ENCODE measurements at regions not wholly inside any gene's neighbourhood (a gene's known extent, or its start where the extent isn't known, plus 50 kb on each side); places are given as distances from the start of the nearest gene placed in this dataset.

DNA sequence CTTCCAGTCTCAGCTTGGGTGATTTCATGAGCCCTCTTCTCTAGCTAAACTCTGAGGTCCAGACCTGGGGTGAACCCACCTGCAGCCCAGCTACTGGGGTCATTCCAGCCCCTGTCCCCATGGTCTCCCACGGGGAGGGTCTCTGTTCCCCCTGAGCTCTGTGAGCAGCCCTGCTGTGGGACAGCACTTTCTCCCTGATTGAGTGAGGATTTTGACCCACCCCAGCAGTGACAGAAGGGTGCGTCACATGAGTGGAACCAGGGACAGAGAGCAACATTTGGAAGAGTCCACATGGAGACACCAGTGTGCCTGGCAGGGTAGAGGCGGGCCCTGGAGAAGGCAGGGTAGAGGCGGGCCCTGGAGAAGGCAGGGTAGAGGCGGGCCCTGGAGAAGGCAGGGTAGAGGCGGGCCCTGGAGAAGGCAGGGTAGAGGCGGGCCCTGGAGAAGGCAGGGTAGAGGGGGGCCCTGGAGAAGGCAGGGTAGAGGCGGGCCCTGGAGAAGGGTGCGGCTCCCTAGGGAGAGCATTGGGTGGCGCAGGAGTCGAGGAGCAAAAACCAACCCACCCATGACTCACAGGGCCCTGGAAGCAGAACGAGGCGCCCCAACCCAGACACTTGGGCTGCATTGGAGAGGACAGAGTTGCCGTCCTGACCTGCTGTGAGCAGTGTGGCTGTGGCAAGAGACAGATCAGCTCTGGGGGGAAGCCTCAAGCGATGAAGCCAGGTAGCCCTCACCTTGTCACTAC is 227.7 kb upstream of the B3GAT1 start:
- no peak for DNase-seq

DNA sequence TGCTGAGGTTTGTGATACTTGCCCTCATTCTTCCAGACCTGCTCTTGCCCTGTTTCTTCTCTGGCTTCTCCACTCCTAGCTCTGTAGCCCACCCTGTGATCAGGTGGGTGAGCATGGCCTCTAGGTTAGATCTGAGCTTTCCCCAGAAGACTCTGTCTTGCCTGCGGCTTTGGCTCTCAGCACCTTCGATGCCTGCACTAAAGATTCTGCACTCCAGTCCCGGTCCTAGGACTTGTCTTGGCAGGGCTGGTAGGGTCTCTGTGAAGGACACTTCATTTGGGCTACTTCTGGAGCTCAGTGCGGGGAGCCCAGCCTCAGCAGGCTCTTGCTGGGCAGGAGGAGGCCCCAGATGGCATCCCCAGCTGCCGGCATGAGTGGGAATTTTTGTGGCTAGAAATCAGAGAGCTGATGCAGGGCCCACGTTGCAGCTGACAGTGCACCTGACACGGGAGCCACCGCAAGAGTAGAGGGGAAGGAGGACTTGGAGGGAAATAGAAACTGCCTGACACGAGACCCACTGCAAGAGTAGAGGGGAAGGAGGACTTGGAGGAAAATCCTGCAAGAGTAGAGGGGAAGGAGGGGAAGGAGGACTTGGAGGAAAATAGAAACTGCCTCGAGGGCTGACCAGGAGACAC is 226.9 kb upstream of the B3GAT1 start:
- DNase-seq: no peak

DNA sequence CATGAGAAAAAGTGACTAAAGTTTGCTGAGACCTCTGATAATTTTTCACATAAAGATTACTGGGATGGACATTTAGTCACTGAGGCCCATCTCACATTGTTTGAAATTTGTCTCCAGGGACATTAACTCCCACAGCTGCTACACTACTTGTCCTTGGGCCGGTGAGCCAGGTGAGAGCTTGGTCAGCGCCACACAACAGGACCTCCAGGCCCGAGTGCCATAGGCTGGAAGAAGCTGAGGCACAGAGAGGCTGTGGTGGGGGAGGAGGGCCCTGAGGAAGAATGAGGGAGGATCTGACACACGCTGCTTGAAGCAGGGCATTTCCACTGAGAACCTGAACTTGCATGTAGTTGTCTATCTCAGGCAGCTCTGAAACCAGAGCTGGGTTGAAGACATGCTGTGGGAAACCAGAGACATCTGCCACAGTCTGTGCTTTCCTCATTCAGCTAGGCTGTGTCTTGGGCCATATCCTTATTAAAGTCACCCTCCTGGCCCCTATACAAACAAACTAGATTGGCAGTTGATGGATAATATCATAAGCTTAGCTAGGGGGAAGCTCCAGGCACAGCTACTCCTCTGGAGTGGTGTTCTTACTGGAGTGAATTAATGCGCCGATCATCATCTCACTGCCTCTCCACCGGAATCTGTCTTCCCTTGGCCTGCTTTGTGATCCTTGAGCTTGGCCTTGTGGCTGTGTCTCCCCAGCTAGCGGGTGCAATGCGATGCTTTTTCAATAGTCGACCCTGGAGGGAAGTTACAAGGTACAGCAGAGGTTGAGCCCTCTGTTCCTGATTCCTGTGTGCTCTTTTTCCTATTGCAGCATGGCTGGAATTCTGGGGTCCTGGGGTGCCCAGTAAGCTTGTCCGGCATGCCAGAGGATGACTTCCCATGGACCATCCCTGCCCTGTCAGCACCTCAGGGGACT is 225.3 kb upstream of the B3GAT1 start:
- DNase-seq: no peak

DNA sequence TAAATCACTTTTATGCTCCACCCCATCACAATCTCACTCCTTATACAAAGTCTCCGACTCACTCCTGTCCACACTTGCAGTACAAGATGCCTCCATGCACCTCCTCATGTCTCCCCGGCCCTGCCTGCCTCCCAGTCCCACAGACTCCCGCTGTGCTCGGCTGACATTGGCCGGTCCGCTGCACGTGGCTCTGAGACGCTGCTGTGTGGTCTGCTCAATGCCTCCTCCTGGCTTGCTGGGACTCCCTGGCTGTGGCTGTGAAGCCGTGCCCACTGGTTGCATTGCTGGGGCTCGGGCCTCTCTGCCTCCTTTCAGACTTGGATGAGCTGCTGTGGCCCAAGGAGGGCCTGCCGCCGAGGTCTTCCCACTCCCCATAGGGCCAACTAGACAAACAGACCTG is 224.0 kb upstream of the B3GAT1 start:
- no peak for DNase-seq

DNA sequence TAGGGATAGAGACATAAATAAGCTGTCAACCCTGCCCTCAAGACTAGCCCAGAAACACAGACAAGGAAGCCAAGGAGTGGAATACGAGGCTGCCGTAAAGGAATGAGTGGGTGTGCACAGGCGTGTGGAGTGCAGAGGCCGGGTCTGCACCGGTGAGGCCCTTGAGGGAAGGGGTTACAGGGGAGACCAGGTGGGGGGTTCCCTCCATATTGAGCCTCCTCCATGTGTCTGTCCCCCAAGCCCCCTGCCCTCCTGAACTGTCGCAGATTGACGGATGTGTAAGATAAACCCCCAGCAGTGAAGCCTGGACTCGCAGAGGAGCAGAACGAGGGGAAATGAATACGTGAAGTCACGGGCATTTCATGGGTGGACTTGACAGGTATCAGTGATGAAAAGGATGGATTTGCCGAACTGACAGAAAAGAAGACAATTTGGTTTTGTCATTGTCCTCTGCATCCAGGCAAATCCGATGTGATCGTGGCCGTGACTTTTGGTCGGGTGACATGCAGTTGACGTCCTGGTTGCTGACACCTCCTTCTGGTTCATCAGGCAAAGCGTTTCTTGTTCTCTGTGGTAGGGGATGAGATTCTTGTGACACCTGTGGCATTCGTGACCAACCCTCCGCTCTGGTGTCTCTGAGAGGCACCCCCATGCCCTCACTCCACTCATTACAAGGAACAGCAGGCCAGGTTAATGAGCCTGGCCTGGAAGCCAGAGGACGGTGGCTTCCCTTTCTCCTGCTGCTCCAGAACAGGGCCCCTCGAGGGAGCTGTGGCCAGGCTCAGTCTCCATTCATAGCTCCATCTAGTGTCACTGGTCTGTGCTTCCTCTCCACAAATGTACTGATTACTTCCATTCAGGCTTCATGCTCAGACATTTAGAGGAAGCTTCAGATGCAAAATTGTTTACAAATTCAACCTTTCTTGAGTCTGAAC is 223.1 kb upstream of the B3GAT1 start:
- no peak for DNase-seq

DNA sequence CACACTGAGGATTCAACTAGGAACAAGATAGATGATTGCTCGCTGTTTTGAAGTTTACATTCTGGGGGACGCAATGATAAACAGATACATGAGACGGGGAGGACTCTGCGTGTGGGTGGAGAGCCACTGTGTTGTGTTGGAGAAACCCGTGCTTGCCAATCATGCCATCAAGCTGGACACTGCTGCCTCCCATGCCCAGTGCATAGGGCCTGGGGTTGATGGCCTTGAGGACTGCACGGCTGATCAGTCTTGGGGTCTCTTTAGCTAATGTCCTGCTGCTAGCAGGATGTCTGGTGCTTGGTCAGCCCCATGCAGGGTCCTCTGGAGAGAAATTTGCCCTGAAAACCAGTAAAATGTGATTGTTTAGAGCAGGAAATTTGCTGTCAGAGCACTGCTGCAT is 221.2 kb upstream of the B3GAT1 start:
- DNase-seq: no peak

DNA sequence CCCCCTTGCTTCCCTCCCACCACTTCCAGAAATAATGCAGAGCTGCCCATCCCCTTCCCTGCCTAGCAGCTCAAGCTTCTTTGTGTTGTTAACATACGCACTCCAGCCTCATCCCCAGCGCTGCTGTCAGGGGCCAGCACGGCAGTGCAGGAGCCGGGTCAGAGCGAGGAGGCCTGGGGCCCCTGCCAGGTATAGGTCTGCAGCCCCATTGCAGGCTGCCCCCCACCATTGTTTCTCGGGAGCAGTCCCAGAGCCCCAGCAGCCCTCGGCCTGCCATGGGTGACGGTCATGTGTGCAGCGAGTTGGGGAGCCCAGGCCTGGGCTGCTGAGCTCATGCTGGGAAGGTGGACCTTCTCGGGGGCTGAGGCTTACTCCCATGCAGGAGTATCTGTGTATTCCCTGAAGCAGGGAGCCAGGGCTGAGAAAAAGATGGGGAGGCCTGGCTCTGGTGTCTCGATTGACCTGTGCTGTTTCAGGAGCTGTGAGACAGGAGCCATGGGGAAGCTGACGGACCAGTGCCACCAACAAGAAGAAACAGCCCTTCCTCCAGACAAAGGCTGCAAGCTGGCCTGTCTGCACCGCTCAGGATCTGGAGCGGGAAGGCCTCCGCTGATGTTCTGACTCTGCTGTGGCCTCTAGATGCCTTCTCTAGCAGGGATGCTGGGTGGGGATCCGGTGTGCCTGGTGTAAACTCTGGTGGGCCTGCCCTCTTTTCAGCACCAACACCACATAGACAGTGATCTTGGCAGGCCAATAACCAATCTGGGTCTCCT is 220.5 kb upstream of the B3GAT1 start:
- no peak for DNase-seq

DNA sequence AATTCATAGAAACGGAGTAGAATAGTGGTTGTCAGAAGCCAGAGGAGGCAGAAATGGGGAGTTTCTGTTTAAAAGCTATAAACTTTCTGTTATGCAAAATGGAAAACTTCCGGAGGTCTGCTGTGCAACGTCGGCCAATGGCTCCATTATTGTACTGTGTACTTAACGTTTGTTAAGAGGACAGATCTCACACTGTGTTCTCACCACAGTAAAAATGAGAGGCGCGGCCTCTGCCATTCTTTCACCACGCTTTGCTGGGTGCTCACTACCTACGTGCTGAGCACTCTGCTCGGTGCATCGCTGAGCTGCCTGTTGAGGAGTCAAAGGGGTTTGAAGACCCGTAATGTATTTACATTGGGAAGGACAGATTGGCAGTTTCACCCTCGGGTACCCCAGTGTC is 218.8 kb upstream of the B3GAT1 start:
- no peak for DNase-seq

DNA sequence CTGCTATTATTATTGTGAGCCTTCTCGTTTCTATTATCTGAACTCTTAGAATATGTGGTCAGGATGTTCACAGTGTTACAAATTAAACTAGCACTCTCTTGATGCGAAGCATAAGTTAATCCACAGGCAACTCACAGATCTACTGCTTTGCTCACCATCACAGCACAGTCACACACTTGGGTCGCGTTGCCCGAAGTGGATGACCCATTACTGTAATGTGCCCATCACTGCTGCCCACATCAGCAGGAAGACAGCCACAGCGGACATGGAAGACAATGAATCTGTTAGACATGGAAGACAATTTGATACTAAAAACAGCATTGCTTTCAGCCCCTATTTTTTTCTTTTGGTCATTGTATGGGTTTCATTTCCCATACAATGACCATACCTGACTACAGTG is 216.4 kb upstream of the B3GAT1 start:
- DNase-seq: no peak

DNA sequence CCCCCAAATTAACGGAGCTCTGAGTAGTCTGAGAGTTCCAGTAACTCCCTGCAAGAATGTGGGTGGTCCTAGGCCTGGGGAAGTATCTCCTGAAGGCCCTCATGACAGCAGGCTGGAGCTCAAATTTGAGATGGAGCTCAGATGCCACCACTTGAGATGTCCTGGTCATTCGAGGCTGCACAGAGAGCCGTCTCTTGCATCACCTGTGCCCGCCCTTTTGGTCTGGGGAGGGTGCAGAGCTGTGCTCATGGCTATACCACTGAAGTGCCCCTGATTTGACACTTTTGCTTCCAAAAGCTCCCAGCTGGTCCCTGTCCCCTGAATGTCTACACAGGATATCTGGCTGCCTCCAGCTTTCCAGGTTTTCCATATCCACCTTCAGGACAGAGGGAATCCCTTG is 214.0 kb upstream of the B3GAT1 start:
- DNase-seq: no peak

DNA sequence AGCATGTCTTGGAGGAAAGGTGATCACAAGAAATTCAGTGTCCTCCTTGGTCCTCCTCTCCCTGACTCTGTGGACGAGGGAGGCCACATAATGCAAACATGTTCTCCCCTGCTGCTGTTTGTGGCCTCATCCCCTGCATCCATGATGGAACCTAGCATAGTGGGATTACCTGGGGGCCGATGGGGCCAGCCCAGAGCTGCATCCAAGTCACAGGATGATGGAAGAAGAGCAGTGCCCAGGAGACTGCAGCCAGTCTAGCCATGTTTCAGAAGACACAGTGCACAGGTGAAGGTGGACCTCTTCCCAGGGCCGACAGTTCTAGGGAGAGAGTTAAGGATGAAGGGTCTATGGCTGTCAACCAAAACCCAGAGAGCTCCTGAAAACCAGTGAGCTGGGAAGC is 213.6 kb upstream of the B3GAT1 start:
- DNase-seq: no peak

DNA sequence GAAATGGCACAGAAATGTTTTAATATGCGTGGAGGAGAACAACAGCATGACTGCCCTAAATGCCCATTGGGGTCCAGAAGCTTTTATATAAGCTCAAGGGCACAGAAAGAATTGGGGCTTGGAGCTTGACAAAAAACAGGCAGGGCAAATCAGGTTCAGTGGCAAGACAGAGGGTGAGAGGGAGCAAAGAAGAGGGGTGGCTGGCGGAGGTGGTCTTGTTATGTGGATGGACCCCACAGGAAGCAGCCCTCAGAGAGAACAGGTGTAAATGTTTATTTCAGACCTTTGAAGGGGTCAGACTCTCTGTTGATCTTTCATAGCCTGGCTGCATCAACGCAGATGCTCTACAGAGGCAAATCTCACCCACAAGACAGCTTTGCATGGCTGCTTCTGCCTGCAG is 213.1 kb upstream of the B3GAT1 start:
- DNase-seq: no peak

DNA sequence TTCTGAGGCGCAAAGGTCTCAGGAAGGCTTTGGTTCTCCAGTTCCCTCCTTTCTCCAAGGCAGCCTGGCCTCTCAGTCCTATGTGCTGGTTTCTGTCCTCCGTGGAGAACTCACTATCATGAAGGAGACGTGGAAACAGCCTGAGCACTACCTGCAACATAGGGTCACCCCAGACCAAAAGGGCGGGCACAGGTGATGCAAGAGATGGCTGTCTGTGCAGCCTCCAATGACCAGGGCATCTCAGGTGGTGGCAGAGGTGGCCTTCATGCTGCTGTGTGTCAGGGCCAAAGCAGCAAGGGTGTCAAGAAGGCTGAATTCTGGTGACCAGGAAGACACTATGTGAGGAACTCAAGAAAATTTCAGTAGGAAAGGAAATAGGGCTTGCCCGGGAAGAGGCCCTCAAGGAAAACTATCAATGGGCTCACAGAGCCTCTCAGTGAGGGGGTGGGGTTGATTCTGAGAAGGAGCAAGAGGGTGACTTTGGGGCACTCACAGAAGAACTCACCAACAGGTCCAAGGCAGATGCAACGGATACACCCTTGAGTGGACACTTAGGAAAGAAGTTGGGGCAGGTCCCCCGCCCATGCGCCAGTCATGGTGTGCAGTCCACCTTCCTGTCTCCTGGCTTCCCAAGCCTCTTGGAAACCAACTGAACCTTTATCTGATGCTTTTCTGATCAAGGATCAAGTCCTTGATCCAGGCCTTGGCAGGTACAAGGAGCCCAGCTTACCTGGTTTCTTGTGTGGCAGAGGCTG is 212.3 kb upstream of the B3GAT1 start:
- no peak for DNase-seq

DNA sequence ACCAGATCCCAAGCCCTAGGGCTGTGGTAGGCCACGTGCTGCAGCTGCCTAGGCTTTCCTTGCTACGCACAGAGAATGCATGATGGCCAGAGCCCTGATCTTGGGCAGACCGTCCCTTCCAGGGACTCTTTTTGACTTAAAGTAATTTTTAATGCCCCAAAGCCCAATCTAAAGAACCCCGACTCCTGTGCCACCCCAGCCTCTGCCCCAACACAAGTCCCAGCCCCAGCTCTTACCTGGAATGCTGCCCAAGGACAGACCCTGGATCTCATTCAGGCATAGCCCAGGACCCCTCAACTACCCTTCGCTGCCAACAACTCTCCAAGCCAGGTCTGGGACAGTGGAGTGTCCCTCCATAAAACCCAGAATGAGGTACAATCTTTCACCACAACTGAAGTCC is 211.7 kb upstream of the B3GAT1 start:
- DNase-seq: no peak

DNA sequence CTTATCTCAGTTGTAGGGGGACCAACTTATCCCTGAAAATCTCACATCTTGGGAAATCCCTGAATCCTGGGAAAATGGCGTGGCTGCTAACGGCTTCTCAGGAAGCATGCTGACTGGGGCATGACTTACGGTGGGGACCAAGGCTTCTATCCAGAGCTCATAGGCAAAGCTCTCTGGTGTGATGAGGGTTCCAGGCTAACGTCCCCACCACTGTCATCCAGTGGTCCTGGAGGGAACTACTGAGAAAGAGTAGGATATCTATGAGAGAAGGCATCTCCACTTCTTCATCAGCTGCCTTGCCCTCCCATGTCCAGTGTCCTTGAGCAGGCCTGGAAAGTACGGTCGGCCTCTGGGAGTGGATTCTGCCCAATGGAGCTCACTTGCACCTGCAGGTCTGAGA is 210.4 kb upstream of the B3GAT1 start:
- no peak for DNase-seq

DNA sequence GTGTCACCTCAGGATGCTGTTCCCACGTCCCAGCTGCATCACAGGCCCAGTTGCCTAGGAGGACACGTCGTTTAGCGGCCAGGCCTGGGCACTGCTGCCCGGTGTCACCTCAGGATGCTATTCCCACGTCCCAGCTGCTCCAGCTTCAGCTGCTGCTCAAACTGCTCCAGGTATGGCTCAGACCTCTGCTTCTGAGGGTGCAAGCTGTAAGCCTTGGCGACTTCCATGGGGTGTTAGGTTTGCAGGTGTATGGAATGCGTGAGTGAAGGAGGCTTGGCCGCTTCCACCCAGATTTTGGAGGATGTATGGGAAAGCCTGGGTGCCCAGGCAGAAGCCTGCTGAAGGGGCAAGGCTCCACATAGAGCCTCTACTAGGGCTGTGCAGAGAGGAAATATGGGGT is 205.3 kb upstream of the B3GAT1 start:
- DNase-seq: no peak

DNA sequence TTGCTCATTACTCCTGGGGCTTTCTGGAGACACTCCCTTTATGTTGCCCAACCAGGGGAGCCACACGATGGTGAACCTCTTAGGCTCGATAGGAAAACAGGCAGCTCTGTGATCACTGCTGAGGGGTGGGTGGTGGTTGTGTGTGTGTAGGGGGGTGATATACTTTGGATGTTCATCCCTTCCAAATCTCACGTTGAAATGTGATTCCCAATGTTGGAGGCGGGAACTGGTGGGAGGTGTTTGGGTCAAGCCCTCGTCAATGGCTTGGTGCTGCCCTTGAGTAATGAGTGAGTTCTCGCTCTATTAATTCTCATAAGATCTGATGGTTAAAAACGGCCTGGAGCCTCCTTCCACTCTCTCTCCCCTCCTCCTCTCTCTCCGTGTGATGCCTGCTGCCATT is 204.0 kb upstream of the B3GAT1 start:
- DNase-seq: no peak

DNA sequence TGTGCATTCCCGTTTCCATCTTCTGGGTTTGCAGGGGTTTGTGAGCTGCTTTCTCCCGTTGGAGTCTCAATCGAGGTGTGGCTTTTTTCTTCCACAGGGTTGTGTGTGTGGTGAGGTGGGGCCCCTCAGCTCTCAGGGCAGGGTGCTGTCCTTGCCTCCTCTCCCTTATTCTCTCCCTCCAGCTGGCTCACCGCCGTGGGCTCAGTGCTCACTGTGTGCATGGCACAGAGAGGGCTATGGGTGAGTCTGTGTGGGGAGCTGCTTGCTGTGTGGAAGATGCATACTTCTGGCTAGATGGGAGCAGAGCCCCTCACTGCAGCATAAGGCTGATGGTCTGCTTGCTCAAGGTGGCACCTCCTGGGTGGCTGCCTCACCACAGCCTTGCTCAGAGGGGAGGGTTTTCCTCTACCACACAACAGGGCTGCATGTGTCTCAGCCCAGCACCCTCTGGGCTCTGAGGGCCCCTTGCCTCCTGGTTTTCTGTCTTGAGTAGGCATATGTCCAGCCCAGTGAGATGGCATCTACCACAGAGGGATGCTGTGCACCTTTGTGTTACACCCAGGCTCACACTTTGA is 203.1 kb upstream of the B3GAT1 start:
- DNase-seq: no peak

DNA sequence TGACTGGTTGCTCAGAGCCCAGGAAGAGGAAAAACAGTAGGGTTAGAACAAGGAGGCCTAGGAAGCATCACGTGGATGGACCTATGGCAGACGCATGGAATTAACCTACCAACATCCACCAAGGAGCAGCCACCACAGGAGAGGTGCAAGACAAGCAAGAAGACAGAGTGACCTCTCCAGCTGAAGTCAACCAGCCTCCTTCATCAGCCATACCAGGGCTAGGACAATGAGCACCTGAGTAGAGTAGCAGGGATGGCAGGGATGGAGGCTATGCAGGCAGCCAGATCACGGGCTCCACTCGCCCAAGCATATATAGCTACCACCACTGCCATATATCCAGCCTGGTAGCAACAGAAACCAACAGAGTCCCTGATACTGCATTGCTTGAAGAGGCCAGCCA is 202.1 kb upstream of the B3GAT1 start:
- DNase-seq: no peak

DNA sequence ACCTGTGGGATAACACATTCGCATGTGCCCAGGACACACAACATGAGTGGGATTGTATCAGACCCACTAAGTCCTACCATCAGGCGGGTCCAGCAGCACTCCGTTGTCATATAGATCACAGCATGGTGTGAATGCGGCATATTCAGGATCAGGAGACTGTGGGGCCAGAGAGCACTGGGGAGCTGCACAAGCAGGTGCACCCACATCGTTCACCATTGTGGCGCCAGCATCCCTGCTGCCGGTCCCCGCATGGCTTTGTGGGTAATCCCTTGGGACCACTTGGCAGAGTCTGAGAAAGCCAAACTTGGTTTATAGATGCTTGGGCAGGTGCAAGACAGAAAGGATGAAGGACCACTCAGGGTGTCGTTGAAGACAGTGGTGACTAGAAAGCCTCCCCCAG is 201.6 kb upstream of the B3GAT1 start:
- DNase-seq: no peak
